ENCODE measurements at regions not wholly inside any gene's neighbourhood (a gene's known extent, or its start where the extent isn't known, plus 50 kb on each side); places are given as distances from the start of the nearest gene placed in this dataset.

- Histone ChIP-seq H3K4me2 (ENCODE audit: extremely low read depth, insufficient read depth, low read length) (no peak overlapping the region), H3K27ac (ENCODE audit: insufficient read depth, low read length) (no peak overlapping the region), H3K9me3 (ENCODE audit: control insufficient read depth, insufficient read depth, low read depth, low read length) (no peaks in the 10 kb centered on the region), H3K36me3 (ENCODE audit: control insufficient read depth, insufficient read depth, low read length) (no peaks in the 10 kb centered on the region), H3K27me3 (ENCODE audit: control insufficient read depth, insufficient read depth, low read length) (no peaks in the 10 kb centered on the region), H3K9ac (ENCODE audit: insufficient read depth, low read length) (no peak overlapping the region), H4K20me1 (ENCODE audit: control insufficient read depth, extremely low read depth, insufficient read depth, low read length) (no peaks in the 10 kb centered on the region), H3K79me2 (ENCODE audit: control insufficient read depth, insufficient read depth, low read length) (no peaks in the 10 kb centered on the region), H2AFZ (ENCODE audit: low read length) (no peak overlapping the region), H3K4me1 (ENCODE audit: control insufficient read depth, extremely low read depth, insufficient read depth, low read length) (no peaks in the 10 kb centered on the region), H3K4me3 (replicated peaks in 1 of 4; ENCODE audit: control extremely low read depth in 1 of 4, insufficient read depth in 1 of 4, low read depth in 3 of 4, low read length in 4 of 4) (no peak overlapping the region)
- DNase-seq (ENCODE audit: low read depth in 2 of 2): peak in 1 of 2 donors; percentile 1
- TF ChIP-seq CTCF (conservative IDR thresholded peaks at IDR 0.05 in 1 of 2, IDR thresholded peaks at IDR 0.05 in 1 of 2; ENCODE audit: low read depth in 1 of 2, low read length in 2 of 2) (no peak), EZH2 (IDR thresholded peaks at IDR 0.05; ENCODE audit: low read length, missing control alignments) (no peak)
Measured at GRCh38 chr5:92418341-92418740, 1035.2 kb upstream of the ARRDC3 start.

- no peak overlapping the region for H3K27ac ChIP-seq (ENCODE audit: insufficient read depth, low read length)
- H3K27me3 ChIP-seq (ENCODE audit: control insufficient read depth, insufficient read depth, low read length): no peaks in the 10 kb centered on the region
- DNase-seq (ENCODE audit: low read depth in 2 of 2): peak; percentile 2 to 37
- H4K20me1 ChIP-seq (ENCODE audit: control insufficient read depth, extremely low read depth, insufficient read depth, low read length): no peaks in the 10 kb centered on the region
- H3K9me3 ChIP-seq (ENCODE audit: control insufficient read depth, insufficient read depth, low read depth, low read length): no peaks in the 10 kb centered on the region
- H3K9ac ChIP-seq (ENCODE audit: insufficient read depth, low read length): no peak overlapping the region
- no peak for TF ChIP-seq EZH2 (IDR thresholded peaks at IDR 0.05; ENCODE audit: low read length, missing control alignments)
- no peak for TF ChIP-seq CTCF (conservative IDR thresholded peaks at IDR 0.05 in 1 of 2, IDR thresholded peaks at IDR 0.05 in 1 of 2; ENCODE audit: low read depth in 1 of 2, low read length in 2 of 2)
- no peak overlapping the region for H3K4me2 ChIP-seq (ENCODE audit: extremely low read depth, insufficient read depth, low read length)
- H3K4me3 ChIP-seq (replicated peaks in 1 of 4; ENCODE audit: control extremely low read depth in 1 of 4, insufficient read depth in 1 of 4, low read depth in 3 of 4, low read length in 4 of 4): no peak overlapping the region
- no peak overlapping the region for H2AFZ ChIP-seq (ENCODE audit: low read length)
- H3K79me2 ChIP-seq (ENCODE audit: control insufficient read depth, insufficient read depth, low read length): no peaks in the 10 kb centered on the region
- no peaks in the 10 kb centered on the region for H3K36me3 ChIP-seq (ENCODE audit: control insufficient read depth, insufficient read depth, low read length)
- no peaks in the 10 kb centered on the region for H3K4me1 ChIP-seq (ENCODE audit: control insufficient read depth, extremely low read depth, insufficient read depth, low read length)
Measured at GRCh38 chr5:92409134-92409533, 1026.0 kb upstream of the ARRDC3 start.

GRCh38 chr5:92402956-92403702 is 1020.0 kb upstream of the ARRDC3 start:
- H3K27me3 ChIP-seq (ENCODE audit: control insufficient read depth, insufficient read depth, low read length): no peaks in the 10 kb centered on the region
- H4K20me1 ChIP-seq (ENCODE audit: control insufficient read depth, extremely low read depth, insufficient read depth, low read length): no peaks in the 10 kb centered on the region
- H3K79me2 ChIP-seq (ENCODE audit: control insufficient read depth, insufficient read depth, low read length): no peaks in the 10 kb centered on the region
- H3K36me3 ChIP-seq (ENCODE audit: control insufficient read depth, insufficient read depth, low read length): no peaks in the 10 kb centered on the region
- H3K4me1 ChIP-seq (ENCODE audit: control insufficient read depth, extremely low read depth, insufficient read depth, low read length): no peaks in the 10 kb centered on the region
- no peaks in the 10 kb centered on the region for H3K9me3 ChIP-seq (ENCODE audit: control insufficient read depth, insufficient read depth, low read depth, low read length)
- H2AFZ ChIP-seq (ENCODE audit: low read length): no peak overlapping the region
- H3K4me2 ChIP-seq (ENCODE audit: extremely low read depth, insufficient read depth, low read length): no peak overlapping the region
- no peak overlapping the region for H3K9ac ChIP-seq (ENCODE audit: insufficient read depth, low read length)
- TF ChIP-seq CTCF (conservative IDR thresholded peaks at IDR 0.05 in 1 of 2, IDR thresholded peaks at IDR 0.05 in 1 of 2; ENCODE audit: low read depth in 1 of 2, low read length in 2 of 2): no peak
- no peak for TF ChIP-seq EZH2 (IDR thresholded peaks at IDR 0.05; ENCODE audit: low read length, missing control alignments)
- H3K27ac ChIP-seq (ENCODE audit: insufficient read depth, low read length): no peak overlapping the region
- H3K4me3 ChIP-seq (replicated peaks in 1 of 4; ENCODE audit: control extremely low read depth in 1 of 4, insufficient read depth in 1 of 4, low read depth in 3 of 4, low read length in 4 of 4): no peak overlapping the region
- no peak for DNase-seq (ENCODE audit: low read depth in 2 of 2)

Measured in fibroblast of lung (primary cell).